ENCODE measurements at regions not wholly inside any gene's neighbourhood (a gene's known extent, or its start where the extent isn't known, plus 50 kb on each side); places are given as distances from the start of the nearest gene placed in this dataset.

DNA sequence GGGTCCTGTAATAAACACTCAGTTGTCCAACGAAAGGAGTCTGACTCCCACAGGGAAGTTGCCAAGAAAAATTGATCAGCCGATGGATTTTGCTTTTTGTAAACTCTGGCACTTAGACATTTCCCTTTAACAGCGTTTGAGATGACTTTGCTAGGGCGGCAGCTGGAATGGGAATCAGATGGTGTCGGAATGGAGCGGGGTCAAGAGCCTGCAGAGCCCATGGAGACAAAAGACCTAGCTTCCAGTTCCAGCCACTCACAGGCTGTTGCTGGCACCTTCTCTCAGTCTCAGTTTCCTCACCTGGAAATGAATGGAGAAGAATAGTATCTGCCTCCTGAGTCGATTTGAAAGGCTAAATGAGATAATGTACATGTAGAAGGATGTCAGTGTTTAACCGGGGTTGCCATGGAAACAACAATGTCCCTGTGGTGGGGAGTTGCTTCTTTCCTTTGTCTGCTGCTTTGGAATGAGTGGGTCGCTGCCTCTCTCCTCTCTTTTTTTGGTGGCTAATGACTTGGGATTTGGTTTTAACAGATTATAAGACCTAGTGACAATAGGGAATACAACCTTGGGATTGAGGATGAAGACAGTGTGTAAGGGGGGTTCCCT lies 137.4 kb downstream of the GAS1 start:
- FAIRE-seq (no peak), DNase-seq (ENCODE audit: insufficient read length) (no peak)
- TF ChIP-seq TAF1 (IDR thresholded peaks at IDR 0.05; ENCODE audit: borderline replicate concordance, low read depth, low read length) (no peak), POLR2A (IDR thresholded peaks at IDR 0.05; ENCODE audit: low read depth, low read length) (no peak), POLR2AphosphoS5 (IDR thresholded peaks at IDR 0.05; ENCODE audit: low read depth, low read length) (no peak)

DNA sequence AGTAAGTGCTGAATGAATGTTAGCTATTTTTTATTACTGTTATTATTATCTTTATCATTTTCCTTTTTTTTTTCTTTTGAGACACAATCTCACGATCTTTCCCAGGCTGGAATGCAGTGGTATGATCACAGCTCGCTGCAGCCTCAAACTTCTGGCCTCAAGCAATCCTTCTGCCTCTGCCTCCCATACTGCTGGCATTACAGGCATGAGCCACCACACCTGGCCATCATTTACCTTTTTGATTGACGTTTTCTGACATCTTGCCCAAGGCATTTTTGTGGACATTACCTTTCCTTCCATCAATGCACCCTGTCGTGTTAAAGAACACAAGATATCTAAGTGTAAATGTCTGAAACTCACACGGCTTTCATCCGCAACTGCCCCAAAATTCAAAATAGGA lies 138.2 kb downstream of the GAS1 start:
- TF ChIP-seq POLR2AphosphoS5 (IDR thresholded peaks at IDR 0.05; ENCODE audit: low read depth, low read length): no peak
- TF ChIP-seq TAF1 (IDR thresholded peaks at IDR 0.05; ENCODE audit: borderline replicate concordance, low read depth, low read length): no peak
- no peak for TF ChIP-seq POLR2A (IDR thresholded peaks at IDR 0.05; ENCODE audit: low read depth, low read length)
- FAIRE-seq (no peak), DNase-seq (ENCODE audit: insufficient read length) (no peak)

DNA sequence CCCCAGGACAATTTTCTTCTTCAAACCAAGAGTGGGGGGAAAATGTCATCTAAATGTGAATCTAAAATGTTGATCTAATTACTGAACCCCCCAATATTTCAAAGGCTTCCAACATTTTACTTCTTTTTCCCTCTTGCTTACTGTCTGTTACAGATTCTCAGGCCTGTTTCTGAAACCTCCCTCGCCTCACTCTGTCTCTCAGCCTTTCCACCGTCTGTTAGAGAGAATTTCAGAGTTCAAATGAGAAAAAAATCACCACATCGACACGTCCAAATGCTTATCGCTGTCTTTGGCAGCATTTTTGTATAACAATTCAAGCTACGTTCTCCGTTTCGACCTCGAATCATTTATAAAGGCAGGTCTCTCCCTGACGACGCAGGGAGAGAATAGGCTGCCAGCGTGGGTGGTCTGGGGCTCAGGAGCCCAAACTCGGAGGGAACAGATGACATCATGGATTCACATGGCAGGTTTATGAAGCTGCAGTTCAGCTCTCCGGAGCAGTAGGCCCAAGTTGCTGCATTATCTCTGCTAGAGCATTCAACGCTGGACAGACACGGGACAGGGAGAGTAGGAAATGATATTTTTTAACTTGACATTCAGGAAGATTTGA lies 139.8 kb downstream of the GAS1 start:
- TF ChIP-seq POLR2A (IDR thresholded peaks at IDR 0.05; ENCODE audit: low read depth, low read length): no peak
- TF ChIP-seq POLR2AphosphoS5 (IDR thresholded peaks at IDR 0.05; ENCODE audit: low read depth, low read length): no peak
- TF ChIP-seq TAF1 (IDR thresholded peaks at IDR 0.05; ENCODE audit: borderline replicate concordance, low read depth, low read length): no peak
- DNase-seq (ENCODE audit: insufficient read length) (no peak), FAIRE-seq (no peak)

DNA sequence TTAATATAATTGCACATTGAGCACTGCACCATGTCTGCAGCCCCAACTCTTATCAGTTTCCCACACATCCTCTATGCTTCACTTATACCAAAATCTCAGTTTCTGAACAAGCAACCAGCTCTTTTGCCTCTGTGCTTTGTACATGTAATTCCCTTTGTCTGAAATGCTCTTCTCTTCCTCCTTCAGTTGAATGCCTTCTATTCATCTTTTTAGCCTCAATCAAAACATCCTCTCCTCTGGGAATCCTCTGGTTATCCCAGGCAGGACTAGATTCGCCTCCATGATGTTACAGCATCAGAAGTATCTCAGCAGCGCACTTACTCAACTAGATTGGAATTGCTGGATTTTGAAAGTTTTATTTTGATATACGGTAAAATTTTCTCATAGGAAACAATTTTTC lies 143.3 kb downstream of the GAS1 start:
- FAIRE-seq (no peak), DNase-seq (ENCODE audit: insufficient read length) (no peak)
- TF ChIP-seq POLR2AphosphoS5 (IDR thresholded peaks at IDR 0.05; ENCODE audit: low read depth, low read length): no peak
- no peak for TF ChIP-seq TAF1 (IDR thresholded peaks at IDR 0.05; ENCODE audit: borderline replicate concordance, low read depth, low read length)
- TF ChIP-seq POLR2A (IDR thresholded peaks at IDR 0.05; ENCODE audit: low read depth, low read length): no peak

DNA sequence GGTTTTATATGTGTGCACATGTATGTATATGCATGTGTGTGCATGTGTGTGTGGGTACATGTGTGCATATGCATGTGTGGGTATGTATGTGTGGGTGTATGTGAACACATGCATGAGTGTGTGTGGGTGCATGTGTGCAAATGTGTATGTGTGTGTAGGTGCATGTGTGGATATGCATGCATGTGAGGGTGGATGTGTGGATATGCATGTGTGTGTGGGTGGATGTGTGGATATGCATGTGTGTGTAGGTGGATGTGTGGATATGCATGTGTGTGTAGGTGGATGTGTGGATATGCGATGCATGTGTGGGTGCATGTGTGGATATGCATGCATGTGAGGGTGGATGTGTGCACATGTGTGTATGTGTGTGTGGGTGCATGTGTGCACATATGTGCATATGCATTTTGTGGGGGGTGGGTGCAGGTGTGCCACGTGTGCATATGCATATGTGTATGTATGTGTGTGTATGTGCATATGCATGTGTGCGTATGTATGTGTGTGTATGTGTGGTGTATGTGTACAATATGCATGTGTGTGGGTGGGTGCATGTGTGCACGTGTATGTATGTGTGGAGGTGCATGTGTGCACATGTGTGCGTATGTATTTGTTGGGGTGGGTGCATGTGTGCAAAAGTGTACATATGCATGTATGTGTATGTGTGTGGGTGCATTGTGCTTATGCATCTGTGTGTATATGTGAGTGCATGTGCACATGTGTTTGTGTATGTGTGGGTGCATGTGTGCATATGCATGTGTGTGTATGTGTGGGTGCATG lies 144.2 kb downstream of the GAS1 start:
- TF ChIP-seq POLR2AphosphoS5 (IDR thresholded peaks at IDR 0.05; ENCODE audit: low read depth, low read length): no peak
- DNase-seq (ENCODE audit: insufficient read length): no peak
- FAIRE-seq: no peak

DNA sequence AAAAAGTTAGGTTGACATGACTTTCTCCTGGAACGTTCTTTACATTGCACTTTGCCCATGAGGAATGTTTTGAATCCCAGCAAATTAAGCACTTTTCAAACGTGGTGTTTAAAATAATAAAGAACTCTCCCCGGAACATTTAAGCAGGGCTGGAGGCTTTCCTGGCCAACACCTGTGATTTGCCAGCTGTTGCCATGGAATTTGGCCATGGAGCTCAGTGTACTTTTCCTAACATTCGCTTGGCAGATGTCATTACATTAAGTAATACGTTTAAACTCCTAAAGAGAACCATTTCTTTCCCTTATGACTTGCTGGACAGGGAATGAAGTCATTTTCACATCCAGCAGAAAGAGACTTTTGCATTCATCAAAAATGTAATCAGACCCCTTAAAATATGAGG lies 146.1 kb downstream of the GAS1 start:
- FAIRE-seq (no peak), DNase-seq (ENCODE audit: insufficient read length) (no peak)
- no peak for TF ChIP-seq TAF1 (IDR thresholded peaks at IDR 0.05; ENCODE audit: borderline replicate concordance, low read depth, low read length)
- no peak for TF ChIP-seq POLR2AphosphoS5 (IDR thresholded peaks at IDR 0.05; ENCODE audit: low read depth, low read length)
- no peak for TF ChIP-seq POLR2A (IDR thresholded peaks at IDR 0.05; ENCODE audit: low read depth, low read length)

DNA sequence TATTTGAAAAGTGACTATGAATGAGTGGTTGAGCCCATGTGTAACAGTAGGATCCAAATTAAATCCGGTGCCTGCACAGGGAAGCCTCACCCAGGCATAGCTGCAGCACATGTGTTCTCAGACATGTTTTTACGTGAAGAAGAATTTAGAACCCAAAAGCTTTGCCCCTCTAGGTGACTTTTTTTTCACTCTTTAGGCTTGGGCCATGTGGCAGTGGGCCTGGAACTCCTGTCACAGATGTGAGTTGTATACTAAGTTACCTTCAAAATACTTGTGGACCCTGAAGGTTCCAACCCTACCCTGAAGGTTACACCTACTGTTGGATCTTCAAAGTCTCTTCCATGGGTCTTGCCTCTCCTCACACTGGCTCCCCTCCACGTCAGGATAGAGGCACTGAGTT lies 146.6 kb downstream of the GAS1 start:
- FAIRE-seq (no peak), DNase-seq (ENCODE audit: insufficient read length) (no peak)
- no peak for TF ChIP-seq TAF1 (IDR thresholded peaks at IDR 0.05; ENCODE audit: borderline replicate concordance, low read depth, low read length)

DNA sequence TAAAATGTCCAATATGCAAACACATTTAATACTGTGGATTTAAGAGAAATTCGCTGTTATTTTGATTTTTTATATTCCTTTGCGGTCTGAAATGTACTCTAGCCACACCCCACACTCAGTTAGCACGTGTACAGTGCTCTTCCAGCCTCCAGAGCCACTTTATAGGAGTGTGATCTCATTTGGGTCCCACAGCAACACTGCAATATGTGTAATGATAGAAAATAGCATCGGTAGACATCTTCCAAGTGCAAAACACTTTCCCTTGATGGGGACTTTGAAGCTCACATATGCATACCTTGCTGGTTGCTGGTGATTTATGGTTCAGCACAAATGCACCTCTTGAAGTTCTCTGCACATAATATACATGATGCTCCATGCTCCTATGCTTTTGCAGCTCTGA lies 148.3 kb downstream of the GAS1 start:
- TF ChIP-seq POLR2AphosphoS5 (IDR thresholded peaks at IDR 0.05; ENCODE audit: low read depth, low read length) (no peak), TAF1 (IDR thresholded peaks at IDR 0.05; ENCODE audit: borderline replicate concordance, low read depth, low read length) (no peak), POLR2A (IDR thresholded peaks at IDR 0.05; ENCODE audit: low read depth, low read length) (no peak)
- DNase-seq (ENCODE audit: insufficient read length) (no peak), FAIRE-seq (no peak)

DNA sequence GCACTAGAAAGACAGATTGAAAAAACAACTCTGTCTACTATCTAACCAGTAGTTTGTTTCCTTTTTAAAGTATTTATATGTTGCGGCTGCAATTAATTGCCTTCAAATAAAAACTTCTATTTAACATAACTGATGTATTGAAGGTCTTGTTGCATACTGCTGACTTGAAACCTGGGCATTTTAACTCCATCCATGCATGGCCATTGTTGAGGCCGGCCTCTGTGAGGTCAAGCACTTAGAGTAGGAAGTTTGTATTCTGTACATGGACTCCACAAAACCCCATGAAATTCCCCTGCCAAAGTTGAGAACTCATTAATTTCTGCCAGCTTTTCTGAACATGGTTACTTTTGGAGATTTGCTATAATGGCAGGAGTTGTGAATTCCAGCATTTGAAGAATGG lies 150.6 kb downstream of the GAS1 start:
- FAIRE-seq (no peak), DNase-seq (ENCODE audit: insufficient read length) (no peak)
- no peak for TF ChIP-seq POLR2A (IDR thresholded peaks at IDR 0.05; ENCODE audit: low read depth, low read length)
- TF ChIP-seq POLR2AphosphoS5 (IDR thresholded peaks at IDR 0.05; ENCODE audit: low read depth, low read length): no peak
- no peak for TF ChIP-seq TAF1 (IDR thresholded peaks at IDR 0.05; ENCODE audit: borderline replicate concordance, low read depth, low read length)

DNA sequence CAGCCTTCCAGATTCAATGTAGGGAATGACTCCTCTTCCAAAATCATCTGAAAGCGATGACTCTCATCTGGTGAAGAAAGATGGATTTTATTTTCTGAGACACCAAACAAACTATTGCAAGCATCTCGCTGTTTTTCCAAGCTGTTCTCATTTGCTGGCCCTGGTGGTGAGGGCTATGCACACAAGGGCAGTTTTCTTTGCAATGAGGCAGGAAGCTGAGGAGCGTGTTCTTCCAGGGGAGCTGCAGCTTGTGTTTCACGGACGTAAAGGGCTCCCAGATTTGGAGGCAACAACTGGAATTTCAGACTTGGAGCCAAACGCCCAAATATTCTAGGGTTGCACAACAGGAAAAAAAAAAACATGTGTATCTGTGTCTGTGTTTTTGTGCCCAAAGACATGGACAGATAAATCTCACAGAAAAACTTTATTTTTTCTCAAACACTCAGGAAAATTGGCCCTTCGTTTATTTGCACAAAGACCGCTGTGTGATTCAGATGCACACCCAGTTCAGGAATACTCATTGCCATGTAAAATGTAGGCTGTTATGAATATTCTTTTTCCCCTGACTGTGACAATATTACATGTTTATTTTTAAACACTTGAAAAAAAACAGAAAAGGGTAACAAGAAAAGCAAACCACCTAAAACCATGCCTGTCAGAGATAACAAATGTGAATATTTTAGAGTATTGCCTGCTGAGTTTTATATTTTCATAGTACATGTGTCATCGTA lies 151.3 kb downstream of the GAS1 start:
- FAIRE-seq (no peak), DNase-seq (ENCODE audit: insufficient read length) (no peak)
- no peak for TF ChIP-seq POLR2A (IDR thresholded peaks at IDR 0.05; ENCODE audit: low read depth, low read length)
- TF ChIP-seq POLR2AphosphoS5 (IDR thresholded peaks at IDR 0.05; ENCODE audit: low read depth, low read length): no peak
- no peak for TF ChIP-seq TAF1 (IDR thresholded peaks at IDR 0.05; ENCODE audit: borderline replicate concordance, low read depth, low read length)

DNA sequence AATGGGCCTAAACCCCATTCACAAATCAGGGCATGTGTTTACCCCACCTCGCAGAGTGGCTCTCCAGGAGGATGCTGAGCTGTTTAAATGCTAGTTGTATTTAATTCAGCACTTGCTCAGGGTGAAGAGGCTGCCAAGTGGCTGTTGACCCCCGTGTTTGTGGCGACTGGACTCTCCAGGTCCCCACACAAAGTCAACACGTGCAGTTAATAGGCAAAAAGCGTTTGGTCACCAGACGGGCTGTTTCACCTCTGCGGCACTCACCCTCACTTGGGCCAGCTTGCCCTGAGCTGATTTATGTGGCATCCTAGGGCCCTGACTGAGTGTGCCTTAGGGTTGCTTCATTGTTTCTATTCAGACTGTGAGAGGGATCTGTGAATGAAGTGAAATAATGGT lies 152.3 kb downstream of the GAS1 start:
- TF ChIP-seq POLR2A (IDR thresholded peaks at IDR 0.05; ENCODE audit: low read depth, low read length) (no peak), TAF1 (IDR thresholded peaks at IDR 0.05; ENCODE audit: borderline replicate concordance, low read depth, low read length) (no peak), POLR2AphosphoS5 (IDR thresholded peaks at IDR 0.05; ENCODE audit: low read depth, low read length) (no peak)
- FAIRE-seq: no peak
- DNase-seq (ENCODE audit: insufficient read length): no peak

Data from GM12892 (cell line).